ENCODE measurements at regions not wholly inside any gene's neighbourhood (a gene's known extent, or its start where the extent isn't known, plus 50 kb on each side); places are given as distances from the start of the nearest gene placed in this dataset.
"Not testable (repeated sequence)": the region's sequence is repeated elsewhere in the genome, so short reads cannot be mapped to it uniquely, and the experiment has no call there.

- not testable (repeated sequence) for DNase-seq
Observed at GRCh38 chr14:30072454-30072853, 144.8 kb upstream of the PRKD1 start.

- no peak for DNase-seq
Observed at GRCh38 chr14:30077946-30078345, 150.3 kb upstream of the PRKD1 start.

GRCh38 chr14:30078811-30079402 is 151.3 kb upstream of the PRKD1 start:
- no peak for DNase-seq

DNA sequence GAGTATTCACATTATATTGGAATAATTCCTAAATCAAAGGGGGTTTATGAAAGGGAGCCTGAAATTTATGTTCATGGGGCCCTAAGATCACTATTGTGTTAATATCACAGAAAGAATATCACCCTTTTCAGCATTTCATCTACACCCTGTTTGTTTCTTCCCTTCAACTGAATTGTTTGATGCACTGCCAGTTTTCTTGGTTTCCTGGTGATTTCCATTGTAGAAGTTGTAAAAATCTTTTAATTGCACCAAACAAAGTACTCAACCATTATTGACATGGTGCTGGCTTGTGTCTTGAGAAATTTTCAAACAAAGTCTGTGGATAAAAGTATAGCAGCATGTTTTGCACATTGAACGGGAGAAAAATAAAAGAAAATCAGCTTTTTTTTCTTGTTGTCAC is 154.8 kb upstream of the PRKD1 start:
- no peak for DNase-seq

- no peak for DNase-seq
Observed at GRCh38 chr14:30084811-30085210, 157.2 kb upstream of the PRKD1 start.

- no peak for DNase-seq
Observed at GRCh38 chr14:30085943-30086342, 158.3 kb upstream of the PRKD1 start.

DNA sequence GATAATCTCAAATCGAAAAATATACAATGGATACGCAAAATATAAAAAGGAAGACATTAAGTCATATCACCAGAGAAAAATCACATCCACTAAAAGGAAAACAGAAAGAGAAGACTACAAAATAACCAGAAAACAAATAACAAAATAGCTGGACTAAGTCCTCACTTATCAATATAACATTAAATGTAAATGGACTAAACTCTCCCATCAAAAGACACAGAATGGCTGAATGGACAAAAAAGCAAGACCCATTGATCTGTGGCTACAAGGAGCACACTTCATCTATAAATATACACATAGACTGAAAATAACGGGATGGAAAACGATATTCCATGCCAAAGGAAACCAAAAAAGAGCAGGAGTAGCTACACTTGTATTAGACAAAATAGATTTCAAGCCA is 161.0 kb upstream of the PRKD1 start:
- no peak for DNase-seq

DNA sequence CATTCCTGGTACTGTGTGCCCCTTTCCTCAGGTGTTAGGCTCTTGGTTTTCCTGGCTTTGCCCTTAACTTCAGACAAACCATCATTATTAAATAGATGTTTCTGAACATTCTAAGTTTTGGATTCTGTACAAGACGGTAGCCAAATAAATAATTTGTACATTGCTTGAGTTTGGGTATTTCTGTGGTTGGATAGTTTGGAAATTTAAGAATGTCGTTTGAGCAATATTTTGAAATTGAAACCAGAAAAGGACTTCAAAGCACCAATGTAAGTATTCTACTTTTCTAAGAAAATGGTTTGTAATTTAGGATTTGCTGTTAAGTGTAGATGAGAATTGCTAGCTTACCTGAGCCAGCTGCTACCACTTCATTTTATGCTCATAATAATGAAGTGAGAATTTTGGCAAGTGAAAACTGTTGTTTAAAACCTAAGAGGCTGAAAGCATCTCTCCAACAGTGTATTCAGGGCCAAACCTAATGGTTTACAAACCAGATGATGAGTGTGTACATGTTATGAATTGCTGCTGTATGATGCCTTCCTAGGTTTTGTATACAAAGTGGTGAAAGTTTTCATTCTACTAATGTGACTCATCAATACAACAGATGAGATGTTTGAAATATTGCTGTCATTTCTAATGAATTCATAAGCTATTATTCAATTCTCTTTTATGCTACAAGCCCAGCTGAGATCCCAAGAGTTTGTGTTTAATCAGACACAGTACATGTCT is 181.5 kb upstream of the PRKD1 start:
- DNase-seq, result no peak

GRCh38 chr14:30114051-30114450 is 186.4 kb upstream of the PRKD1 start:
- DNase-seq, result no peak

GRCh38 chr14:30115756-30116155 is 188.1 kb upstream of the PRKD1 start:
- no peak for DNase-seq

DNA sequence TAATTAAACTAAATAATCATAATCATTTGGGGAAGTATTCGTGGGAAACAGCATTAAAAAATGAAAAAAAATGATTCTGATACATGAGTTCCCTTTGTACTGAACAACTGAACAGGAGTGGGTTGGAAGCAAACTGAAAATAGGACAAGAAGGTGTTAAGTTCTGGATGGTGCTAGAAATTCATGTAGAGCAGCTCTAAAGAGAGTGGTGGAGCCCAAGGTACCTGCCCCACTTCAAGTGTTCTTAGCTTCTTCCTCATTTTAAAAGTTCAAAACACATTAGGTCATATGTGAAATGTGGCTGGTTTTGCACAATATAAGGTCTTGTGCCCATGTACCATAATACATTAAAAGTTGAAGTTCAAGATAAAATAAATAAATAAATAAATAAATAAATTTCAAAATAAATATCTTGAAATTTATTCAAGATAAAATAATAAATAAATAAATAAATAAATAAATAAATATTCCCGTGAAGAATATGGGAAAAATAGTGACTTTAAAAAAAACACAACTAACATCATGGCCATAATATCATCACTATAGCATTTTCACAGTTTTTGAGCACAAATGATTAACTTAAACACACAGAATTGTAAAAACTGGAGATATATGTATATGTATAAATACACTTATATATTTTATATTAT is 191.5 kb upstream of the PRKD1 start:
- DNase-seq, result no peak

GRCh38 chr14:30125322-30125979 is 197.8 kb upstream of the PRKD1 start:
- DNase-seq, result no peak

GRCh38 chr14:30129807-30130206 is 202.2 kb upstream of the PRKD1 start:
- DNase-seq, result no peak

DNA sequence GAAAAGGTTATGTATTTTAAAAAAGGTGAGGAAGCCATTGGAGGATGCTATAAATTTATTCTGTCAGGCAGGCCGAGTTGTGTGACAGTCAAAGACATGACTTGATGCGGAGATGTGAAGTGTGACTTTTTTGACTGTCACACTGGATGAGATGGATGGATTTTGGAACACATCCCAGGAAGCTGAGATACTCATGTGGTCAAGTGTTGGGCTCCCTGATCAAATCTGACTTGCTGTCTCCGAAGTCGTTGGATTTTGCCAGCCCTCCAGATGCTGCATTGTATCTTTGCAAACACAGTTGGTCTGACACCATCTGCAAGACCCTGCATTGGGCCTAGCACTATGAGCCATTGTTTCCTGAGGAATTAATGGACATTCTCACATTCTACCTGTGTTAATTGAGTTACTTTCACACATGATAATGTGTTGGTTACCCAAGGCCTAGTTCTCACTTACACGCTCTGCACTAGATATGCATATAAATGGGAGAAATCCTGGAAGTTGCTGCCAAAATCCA is 204.0 kb upstream of the PRKD1 start:
- DNase-seq, result no peak

DNA sequence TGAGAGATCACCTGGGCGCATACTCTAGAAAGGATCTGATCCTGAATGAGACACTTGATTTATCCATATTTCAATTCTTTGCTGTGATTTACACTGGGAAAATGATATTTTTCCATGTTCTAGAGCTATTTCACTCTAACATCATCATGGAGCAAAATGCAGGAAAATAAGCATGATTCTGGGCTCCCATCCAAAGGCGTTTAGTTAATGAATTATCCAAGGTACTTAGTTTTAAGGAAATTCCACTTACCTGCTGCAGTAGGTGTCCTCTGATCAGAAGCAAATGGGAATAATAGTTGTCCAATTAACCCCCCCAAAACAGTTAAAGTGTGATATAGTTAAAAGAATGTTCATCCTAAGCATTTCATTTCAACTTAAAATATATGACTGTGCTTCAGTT is 204.5 kb upstream of the PRKD1 start:
- DNase-seq, result no peak

- DNase-seq, result no peak
Observed at GRCh38 chr14:30134936-30135335, 207.3 kb upstream of the PRKD1 start.

DNA sequence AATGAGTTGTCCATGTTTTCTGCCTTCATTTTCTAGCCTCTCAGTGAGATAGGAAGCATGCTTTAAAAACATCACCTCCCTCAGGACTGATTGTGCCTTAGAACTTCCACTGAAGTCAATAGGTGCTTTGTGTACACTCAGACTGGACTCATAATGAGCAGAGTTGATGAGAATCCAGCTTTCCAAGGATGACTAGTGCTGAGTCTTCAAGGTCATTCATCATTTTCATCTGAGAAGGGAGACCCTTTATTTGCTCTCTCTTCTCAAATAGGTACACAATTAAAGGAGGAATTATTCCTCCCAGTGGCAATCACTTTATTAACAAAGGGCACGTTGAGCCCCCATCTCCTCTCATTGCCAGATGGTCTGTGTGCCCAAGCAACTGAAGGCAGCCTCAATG is 210.9 kb upstream of the PRKD1 start:
- no peak for DNase-seq

GRCh38 chr14:30142216-30142615 is 214.6 kb upstream of the PRKD1 start:
- no peak for DNase-seq

DNA sequence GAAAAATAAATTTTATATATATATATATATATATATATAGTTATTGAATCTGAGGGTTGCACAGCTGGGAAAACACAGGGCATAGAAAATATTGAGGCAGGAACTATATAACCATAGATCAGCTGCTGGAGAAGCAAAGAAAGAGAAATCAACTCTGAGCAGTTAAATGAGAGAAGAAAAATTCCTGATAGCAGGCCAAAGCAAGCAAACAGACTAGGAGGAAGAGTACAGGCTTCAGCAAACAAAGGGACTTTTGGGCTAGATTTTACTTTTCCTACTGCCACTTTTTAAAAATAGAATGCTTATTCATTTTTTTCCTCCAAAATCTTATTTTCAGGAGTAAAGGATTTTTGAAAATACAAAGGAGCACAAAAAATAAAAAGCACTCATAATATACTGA is 216.0 kb upstream of the PRKD1 start:
- no peak for DNase-seq

DNA sequence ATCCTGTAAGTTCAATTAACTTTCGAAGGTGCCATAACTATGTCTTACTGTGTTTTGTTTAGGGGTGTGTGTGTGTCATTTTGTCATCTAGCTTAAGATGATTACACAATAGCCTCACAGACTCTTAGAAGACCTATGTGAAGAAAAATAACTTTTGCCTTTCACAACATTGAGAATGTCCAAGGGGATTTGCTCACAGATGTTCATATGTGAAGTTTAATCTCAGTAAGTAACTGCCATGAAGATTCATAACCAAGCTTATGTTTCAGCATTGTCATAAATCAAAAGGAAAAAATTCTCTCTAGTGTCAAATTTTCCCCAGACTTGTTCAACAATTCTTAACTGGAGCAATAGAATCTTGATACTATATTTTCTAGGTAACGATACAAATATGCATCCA is 226.1 kb upstream of the PRKD1 start:
- DNase-seq, result no peak

- DNase-seq, result no peak
Observed at GRCh38 chr14:30156571-30156970, 228.9 kb upstream of the PRKD1 start.

GRCh38 chr14:30158299-30158698 is 230.7 kb upstream of the PRKD1 start:
- no peak for DNase-seq

DNA sequence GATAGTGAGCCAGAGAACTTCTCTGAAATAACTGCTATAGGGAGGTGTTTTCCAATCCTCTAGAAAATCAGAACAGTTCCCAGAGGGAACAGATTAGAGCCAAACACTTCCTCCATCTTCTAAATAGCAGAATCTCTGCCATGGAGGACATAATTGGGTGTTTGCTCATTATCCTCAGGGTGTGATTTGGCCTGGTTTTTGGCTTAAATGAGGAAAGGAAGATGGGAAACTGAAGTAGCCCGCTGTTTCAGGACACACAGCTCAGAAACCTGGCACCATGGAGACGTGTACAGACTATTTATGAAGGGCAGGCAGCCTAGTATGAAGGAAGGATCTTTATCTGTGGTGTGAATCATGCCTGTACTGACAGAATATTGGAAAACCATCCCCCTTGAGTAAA is 231.7 kb upstream of the PRKD1 start:
- no peak for DNase-seq
